GM21529 (cell line): ENCODE measurements at regions not wholly inside any gene's neighbourhood (a gene's known extent, or its start where the extent isn't known, plus 50 kb on each side); places are given as distances from the start of the nearest gene placed in this dataset.
"Not testable (repeated sequence)": the region's sequence is repeated elsewhere in the genome, so short reads cannot be mapped to it uniquely, and the experiment has no call there.

ENCODE experiments used
- ATAC-seq: cut with Tn5 transposase; IDR thresholded peaks from one replicate; pipeline ENCODE4 v1.9.1; 2021; ENCODE audit not compliant: unreplicated experiment

DNA sequence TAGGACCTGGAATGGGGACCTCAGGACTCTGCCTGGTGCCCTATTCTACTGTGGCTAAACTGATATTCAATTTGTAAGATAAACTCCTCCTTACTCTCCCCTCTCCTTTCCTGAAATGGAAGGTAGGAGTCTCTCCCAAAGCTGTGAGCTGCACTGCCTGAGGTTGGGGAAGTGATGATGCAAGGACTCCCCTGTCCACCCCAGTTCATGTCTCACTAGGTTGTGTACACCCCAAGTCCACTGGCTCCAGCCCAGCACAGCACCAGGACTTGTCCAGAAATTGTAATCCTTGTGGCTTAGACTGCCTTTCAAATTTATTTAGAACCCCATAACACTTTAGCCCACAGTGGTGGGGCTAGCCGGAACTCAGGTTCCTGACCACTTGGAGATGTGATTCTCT, 247.2 kb upstream of the CTBP2 start:
- no peak for ATAC-seq

GRCh38 chr10:125407000-125407502, 246.7 kb upstream of the CTBP2 start:
- no peak for ATAC-seq

GRCh38 chr10:125404902-125405301, 244.5 kb upstream of the CTBP2 start:
- ATAC-seq, result not testable (repeated sequence)

DNA sequence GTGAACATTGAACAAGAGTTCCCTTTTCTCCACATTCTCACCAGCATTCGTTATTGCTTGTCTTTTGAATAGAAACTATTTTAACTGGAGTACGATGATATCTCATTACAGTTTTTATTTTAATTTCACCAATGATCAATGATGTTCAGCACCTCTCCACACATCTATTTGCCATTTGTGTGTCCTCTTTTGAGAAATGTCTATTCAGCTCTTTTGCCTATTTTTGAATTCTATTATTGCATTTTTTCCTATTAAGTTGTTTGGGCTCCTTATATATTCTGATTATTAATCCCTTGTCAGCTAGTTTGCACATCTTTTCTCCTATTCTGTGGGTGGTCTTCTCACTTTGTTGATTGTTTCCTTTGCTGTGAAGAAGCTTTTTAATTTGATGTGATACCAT, 241.1 kb upstream of the CTBP2 start:
- no peak for ATAC-seq

DNA sequence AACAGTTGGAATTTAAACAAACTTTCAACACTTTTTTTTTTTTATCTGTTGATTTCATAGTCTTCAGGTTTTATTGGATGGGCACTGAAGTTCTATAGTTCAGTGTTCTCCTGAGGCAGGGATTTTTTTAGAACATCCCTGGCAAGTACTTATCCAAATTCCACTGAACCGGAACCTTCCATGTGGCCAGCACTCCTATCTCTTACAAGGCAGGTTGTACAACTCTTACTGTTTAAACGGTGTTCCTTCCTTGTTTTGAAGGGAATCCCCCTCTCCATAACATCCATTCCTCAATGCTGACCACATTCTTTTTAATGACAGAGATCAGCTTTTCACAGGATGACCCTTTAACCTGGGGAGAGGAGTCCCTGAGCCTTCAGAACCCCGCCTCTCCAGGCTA, 238.9 kb upstream of the CTBP2 start:
- no peak for ATAC-seq

DNA sequence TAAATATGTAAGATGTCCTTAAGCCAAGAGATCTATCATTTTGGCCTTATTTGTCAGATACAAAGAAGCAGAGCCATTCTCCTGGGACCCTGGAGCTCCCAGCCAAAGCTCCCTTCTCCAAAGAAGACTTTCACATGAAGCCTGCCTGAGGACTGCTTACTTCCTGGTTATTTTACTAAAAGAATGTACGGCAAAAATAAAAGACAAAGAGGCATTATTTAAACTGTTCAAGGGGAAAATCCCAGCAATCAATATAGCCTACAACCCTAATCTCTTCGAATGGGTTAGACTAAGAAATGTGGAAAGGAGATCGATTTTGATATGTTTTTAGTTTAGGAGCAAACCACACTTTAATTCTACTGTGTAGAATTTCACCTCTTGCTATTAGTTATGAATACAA, 237.9 kb upstream of the CTBP2 start:
- ATAC-seq, result no peak

DNA sequence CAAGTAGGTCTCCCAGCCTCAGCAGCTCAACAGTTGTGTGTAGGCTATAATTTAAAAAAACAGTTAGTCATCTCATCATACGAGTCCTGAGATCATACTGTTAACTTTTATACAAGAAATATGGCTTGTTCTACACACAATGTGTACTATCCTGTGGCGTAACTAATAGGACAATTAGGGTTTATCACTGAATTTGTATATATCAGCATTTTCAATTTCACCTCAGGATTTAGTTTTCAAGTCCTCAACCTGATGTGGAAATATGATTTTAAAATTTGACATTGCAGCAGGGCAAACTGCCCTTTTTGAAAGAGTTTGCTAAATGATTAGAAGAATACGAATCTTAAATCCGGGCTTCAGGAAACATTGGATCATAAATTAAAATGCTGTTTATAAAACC, 237.2 kb upstream of the CTBP2 start:
- no peak for ATAC-seq

- ATAC-seq, result no peak
These were observed 236.3 kb upstream of the CTBP2 start for GRCh38 chr10:125396676-125397075.

DNA sequence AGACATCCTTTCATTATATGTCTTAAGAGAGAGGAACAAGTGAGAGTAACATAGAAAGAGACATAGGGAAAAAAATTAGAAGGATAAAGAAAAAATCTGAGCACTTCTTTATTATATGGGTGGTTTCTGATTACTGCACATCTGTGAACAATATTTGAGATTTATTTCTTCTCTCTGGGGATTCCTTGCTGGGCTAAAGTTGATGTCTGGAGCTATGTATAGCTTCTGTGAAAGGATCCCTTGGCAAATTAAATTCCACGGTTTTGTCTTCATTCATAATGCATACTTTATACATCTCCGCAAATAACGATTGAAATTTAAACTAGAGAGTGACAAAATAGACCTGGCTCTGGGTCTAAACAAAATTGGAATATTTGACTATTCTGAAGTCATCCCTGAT, 232.2 kb upstream of the CTBP2 start:
- no peak for ATAC-seq

- no peak for ATAC-seq
These were observed 231.8 kb upstream of the CTBP2 start for GRCh38 chr10:125392154-125392553.

GRCh38 chr10:125389648-125390047, 229.3 kb upstream of the CTBP2 start:
- ATAC-seq, result no peak

GRCh38 chr10:125379592-125379991, 219.2 kb upstream of the CTBP2 start:
- no peak for ATAC-seq

GRCh38 chr10:125377368-125377767, 217.0 kb upstream of the CTBP2 start:
- ATAC-seq, result no peak

DNA sequence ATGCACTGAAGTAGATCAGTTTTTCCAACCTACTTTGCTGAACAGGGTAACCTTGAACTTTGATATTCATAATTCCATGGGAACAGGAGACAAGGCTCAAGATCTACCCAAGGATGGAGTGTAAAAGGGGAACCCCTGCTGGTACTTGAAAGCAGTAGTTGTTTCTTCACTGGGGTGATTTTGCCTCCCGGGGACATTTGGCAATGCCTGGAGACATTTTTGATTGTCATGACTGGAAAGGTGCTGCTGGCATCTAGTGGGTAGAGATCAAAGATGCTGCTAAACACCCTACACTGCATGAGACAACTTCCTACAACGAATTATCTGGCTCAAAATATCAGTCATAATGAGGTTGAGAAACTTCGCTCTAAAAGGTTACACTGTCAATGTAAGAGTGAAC, 214.8 kb upstream of the CTBP2 start:
- no peak for ATAC-seq

GRCh38 chr10:125373546-125373945, 213.2 kb upstream of the CTBP2 start:
- ATAC-seq, result no peak

DNA sequence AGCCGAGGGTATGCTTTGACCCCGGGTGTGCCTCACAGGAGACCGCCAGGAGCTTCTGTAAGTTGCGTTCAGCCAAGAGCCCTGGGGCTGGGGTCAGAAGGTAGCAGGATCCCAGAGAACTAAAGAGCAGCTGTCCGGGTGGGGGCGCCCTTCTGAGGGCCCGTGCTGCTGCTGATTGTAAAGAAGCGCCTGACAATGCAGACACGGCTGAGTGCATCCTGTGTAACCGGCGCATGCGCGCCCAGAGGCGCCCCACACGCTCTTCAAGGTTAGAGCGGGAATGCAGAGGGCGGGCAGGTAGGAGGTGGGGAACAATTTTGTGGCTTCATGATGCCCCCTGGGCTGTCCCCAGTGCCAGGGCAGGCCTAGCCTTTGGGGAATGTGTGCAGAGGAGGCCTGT, 210.2 kb upstream of the CTBP2 start:
- no peak for ATAC-seq

DNA sequence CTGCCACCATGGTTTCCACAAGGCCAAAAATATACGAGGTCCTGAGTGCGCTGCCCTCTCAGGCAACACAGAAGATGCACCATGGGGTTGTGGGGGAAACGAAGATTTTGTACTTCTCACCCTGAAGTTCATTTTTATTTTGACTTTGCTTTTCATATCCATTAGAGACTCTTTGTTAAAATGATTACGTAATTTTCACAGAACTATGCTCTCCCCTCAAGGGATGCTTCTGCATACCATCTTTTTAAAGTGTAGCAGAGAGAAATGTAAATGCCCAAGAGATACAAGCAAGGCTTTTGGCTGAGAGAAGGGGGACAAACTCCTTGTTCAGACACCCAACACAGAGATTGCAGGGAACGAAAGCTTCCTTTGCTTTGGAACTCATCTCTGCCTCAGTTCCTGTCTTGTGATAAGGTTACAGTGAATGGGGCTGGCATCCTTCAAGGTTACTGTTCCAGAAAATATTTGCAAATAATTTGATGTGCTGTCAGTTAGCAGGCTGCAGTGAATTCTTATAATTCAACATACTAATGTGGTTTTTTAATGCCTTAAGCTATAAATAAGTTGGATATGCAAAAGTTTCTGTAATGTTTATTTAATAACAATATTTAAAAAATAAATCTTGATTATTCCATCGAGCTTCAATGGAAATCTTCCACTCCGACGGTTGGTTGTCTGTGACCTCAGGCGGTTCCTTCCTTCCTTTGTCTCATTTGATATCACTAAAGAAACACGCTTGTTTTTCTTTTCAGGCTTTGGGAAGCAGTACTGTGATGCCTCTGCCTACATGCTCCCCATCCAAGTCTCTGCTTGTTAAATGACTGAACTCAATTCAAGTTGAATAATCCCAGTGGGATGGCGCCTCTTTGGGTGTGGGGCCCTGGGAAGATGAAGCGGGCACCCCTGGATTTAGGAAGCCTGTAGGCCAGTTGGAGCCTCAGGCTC, 209.3 kb upstream of the CTBP2 start:
- ATAC-seq, result no peak

- no peak for ATAC-seq
These were observed 207.8 kb upstream of the CTBP2 start for GRCh38 chr10:125368146-125368545.

GRCh38 chr10:125363791-125364190, 203.4 kb upstream of the CTBP2 start:
- ATAC-seq, result no peak

- no peak for ATAC-seq
These were observed 202.6 kb upstream of the CTBP2 start for GRCh38 chr10:125362950-125363349.

DNA sequence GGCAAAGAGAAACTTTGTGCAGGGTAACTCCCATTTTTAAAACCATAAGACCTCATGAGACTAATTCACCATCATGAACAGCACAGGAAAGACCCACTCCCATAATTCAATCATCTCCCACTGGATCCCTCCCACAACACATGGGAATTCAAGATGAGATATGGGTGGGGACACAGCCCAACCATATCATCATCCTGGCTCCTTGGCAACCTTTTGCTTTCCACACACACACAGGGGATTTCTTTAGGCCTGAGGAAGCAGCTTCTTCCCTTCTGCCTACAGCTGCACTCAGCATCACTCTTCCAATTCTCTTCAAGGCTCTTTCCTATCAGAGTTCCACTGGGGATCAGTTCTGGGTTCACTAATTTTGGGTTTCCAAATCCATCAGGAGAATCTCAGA, 199.0 kb upstream of the CTBP2 start:
- ATAC-seq, result no peak

DNA sequence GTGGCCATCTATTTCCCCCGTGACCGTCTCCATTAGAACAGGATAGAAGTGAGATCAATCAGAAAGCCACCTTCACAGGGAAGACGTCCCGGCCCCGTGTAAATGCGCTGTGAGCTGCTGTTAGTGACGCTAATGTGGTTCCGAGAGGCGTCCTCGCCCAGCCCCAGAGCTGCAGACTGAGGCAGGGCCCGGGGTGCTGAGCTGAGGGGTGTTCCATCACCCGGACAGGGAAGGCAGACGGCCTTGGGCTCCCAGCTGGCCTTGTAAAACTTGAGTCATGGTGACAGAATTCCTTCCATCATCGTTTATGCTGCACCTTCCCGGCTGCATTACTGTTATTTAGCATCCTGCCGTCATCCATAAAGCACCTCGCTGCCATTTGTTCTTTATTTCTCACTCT, 195.3 kb upstream of the CTBP2 start:
- ATAC-seq, result no peak

- ATAC-seq, result no peak
These were observed 190.2 kb upstream of the CTBP2 start for GRCh38 chr10:125350519-125350918.
